GM20000 (cell line): ENCODE measurements at regions not wholly inside any gene's neighbourhood (a gene's known extent, or its start where the extent isn't known, plus 50 kb on each side); places are given as distances from the start of the nearest gene placed in this dataset.

Experiments
- DNase-seq: peaks from one replicate; pipeline ENCODE4 v3.0.0; 2012; ENCODE audit warnings: low spot score
- TF ChIP-seq, protein P1 (sequence below): IDR thresholded peaks from 2 replicates; pipeline ENCODE4 v1.5.1; 2012; ENCODE audit warnings: mild to moderate bottlenecking, control low read depth; ENCODE audit errors: extremely low read depth, missing control alignments

DNA sequence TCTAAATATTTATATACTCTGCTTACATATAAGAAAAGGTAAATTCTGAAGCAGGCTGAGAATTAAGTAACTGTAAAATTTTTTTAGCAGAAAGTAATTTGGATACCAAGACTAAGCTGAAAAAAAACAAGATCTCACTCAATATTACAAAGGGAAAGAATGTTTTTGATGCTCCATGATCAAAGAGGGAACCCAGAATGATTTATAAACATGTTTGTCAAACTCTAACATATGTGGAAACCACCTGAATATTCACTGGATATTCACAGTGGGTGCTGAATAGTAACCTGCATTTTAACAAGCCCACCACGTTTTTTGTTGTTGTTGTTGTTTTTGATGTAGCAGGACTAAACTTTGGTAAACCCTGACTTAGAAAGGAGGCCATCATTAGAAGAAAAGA, 324.9 kb upstream of the GATB start:
- no peak for DNase-seq
- TF ChIP-seq, protein P1, sequence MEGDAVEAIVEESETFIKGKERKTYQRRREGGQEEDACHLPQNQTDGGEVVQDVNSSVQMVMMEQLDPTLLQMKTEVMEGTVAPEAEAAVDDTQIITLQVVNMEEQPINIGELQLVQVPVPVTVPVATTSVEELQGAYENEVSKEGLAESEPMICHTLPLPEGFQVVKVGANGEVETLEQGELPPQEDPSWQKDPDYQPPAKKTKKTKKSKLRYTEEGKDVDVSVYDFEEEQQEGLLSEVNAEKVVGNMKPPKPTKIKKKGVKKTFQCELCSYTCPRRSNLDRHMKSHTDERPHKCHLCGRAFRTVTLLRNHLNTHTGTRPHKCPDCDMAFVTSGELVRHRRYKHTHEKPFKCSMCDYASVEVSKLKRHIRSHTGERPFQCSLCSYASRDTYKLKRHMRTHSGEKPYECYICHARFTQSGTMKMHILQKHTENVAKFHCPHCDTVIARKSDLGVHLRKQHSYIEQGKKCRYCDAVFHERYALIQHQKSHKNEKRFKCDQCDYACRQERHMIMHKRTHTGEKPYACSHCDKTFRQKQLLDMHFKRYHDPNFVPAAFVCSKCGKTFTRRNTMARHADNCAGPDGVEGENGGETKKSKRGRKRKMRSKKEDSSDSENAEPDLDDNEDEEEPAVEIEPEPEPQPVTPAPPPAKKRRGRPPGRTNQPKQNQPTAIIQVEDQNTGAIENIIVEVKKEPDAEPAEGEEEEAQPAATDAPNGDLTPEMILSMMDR: no peak

DNA sequence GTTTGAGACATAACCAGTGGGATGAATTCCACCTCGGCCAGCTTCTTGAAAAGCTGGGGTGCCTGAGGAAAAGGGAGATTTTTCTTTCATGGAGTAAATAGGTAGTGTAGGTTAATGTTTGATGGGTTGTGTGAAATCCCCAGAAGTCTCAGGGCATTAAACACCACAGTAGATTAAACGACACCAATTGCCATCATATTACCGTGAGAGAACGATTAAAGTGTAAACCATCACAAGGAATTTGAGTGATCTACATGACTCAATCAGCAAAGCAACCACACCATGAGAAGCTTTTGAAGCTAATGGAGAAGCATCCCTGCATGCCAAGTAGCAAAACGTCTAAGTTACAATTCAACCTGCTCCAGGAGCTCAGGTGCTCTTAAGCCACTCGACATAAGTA, 322.5 kb upstream of the GATB start:
- DNase-seq: no peak
- TF ChIP-seq, protein P1: no peak

DNA sequence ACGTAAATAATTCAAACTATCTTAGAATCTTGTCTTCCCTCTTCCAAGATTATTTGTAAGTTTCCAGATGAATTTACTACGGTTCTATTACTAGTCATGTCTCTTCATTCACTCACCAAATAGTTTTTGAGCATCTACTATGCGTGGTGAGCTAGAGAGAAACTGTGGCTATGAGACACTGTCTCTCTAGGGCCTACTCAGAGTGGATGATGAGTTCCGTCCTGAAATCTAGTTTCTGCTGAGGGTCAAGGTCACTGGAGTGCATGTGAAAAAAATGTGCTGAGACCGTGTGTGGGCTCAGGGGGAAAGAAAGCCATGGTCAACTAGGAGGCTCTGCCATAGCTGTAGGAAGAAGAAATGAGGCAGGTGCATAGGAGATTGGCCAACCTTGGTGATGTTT, 320.2 kb upstream of the GATB start:
- no peak for DNase-seq
- TF ChIP-seq, protein P1: no peak

DNA sequence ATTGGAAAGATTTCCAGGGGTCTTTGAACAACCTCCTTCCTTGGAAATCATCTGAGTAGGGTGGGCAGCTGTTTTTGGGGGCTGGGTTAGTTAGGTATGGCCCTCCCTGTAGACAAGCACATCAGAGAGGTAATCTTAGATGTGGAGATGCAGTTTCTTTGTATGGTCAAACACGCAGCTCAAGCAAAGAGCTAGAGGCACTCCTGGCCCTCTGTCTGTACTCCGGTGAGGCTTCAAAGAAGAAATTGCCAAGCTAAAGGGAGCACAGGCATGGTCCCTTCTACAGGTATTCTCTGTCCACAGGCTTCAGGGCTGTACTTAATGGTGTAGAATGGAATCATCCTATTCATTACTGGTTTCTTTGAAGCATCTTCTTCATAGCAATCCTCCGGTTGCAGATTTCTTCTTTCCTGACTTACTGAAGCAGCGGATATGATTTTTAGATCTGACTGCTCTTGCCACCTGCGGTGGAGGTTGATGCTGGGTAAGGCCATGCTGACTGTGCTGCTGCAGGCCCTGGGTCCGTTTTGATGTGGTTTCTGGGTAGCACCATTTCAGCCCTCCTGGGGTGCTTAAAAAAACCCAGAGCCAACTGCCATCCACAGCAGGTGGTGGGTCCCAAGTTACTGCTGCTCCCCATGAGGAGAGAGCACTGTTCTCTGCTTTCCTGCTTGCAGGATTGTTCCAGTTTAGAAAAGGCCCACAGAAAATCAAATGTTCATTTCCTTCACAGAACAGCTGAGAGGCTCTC, 318.9 kb upstream of the GATB start:
- no peak for DNase-seq
- TF ChIP-seq, protein P1: no peak

DNA sequence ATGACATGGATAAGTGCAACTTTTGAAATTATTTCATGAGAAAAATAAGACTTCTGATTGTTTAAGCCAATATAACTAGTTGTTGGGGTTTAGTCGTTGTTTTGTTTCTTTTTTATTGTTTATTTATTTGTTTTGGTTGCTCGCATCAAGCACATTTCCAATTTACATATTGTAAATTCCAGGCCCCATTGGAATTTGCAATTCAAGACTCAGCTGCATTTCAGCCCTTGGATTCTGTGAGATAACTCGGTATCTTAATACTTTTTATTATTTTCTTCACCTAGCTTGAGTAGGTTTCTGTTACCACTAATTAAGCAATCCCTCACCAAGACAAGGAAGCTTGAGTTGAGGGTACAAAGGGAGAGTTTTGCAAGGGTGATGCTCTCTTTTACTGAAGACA, 318.3 kb upstream of the GATB start:
- TF ChIP-seq, protein P1: no peak
- no peak for DNase-seq

DNA sequence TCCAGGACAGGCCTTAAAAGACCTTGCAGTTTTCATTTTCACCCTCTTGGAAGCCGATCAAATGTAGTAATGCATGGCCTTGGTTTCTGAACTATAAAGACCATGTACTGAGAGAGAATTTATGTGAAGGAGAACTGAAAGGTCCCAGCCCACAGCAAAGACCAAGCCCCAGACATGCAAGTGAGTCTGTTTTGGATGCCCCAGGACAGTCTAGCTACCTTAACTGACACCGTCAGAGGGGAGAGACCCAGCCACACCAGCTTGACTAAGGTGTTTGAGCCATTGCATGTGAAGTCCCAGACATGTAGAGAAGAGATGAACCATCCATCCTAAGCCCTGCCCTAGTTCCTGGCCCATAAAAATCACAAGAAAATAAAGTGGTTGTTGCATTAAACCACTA, 316.8 kb upstream of the GATB start:
- DNase-seq: no peak
- TF ChIP-seq, protein P1: no peak

DNA sequence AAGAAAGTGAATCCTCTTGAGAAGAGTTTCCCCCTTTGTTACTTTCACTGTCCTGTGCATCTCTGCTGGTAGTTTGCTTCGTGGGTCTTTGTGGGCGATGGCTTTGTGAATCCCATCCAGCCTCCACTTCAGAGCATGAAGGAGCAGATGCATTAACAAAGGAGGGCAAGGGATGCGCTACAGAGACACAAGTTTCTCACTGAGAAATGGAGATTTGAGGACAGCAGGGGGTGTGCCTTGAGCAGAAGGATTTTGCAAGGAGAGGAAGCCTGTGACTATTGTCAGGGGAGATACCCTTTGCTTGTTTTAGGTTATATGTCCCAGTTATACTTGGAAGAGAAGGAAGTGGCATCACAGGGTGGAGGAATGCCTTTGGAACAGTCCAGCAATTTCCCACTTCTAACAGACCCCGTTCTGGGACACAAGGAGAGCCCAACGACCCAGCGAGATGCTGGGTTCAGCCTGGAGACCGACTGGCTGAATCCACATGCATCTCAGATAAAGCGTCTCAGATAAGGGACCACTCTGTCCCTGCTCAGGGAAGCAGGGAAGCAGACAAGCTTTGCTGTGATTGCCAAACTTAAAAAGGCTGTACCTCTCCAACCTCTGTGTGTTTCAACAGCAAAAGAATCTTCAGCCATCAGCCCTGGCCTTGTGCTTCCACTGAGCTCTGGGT, 314.6 kb upstream of the GATB start:
- TF ChIP-seq, protein P1: no peak
- no peak for DNase-seq
